Esophagus mucosa (tissue), 1 donor: ENCODE measurements at regions not wholly inside any gene's neighbourhood (a gene's known extent, or its start where the extent isn't known, plus 50 kb on each side); places are given as distances from the start of the nearest gene placed in this dataset.
A peak's percentile ranks its signal among the peaks of the same experiment; 100 is the strongest.
"Not testable (repeated sequence)": the region's sequence is repeated elsewhere in the genome, so short reads cannot be mapped to it uniquely, and the experiment has no call there.

Source experiments
- ATAC-seq: fragments of 200-7000 bp; cut with Tn5 transposase; one replicate; pipeline ENCODE4 v1.9.1; 2020
- donor health status: DM: yes; HTN: yes; CAD: no.

GRCh38 chr21:6096560-6097424 lies 4424.6 kb upstream of the TPTE start:
- peak; percentile 27 for ATAC-seq

GRCh38 chr21:6097736-6098135 lies 4423.6 kb upstream of the TPTE start:
- ATAC-seq: not testable (repeated sequence)

GRCh38 chr21:6098191-6098935 lies 4423.0 kb upstream of the TPTE start:
- ATAC-seq: not testable (repeated sequence)

- peak; percentile 76 for ATAC-seq
These were observed 4419.8 kb upstream of the TPTE start for GRCh38 chr21:6101588-6101987.

GRCh38 chr21:6104546-6104945 lies 4416.8 kb upstream of the TPTE start:
- not testable (repeated sequence) for ATAC-seq

- not testable (repeated sequence) for ATAC-seq
These were observed 4414.5 kb upstream of the TPTE start for GRCh38 chr21:6106686-6107567.

GRCh38 chr21:6108894-6109293 lies 4412.5 kb upstream of the TPTE start:
- not testable (repeated sequence) for ATAC-seq

- ATAC-seq: peak; percentile 11
These were observed 4411.6 kb upstream of the TPTE start for GRCh38 chr21:6109774-6110173.

- peak; percentile 87 for ATAC-seq
These were observed 4410.6 kb upstream of the TPTE start for GRCh38 chr21:6110716-6111343.

GRCh38 chr21:6111354-6111753 lies 4410.0 kb upstream of the TPTE start:
- ATAC-seq: peak; percentile 29

- peak; percentile 6 for ATAC-seq
These were observed 4403.0 kb upstream of the TPTE start for GRCh38 chr21:6118336-6118735.

- ATAC-seq: not testable (repeated sequence)
These were observed 4400.5 kb upstream of the TPTE start for GRCh38 chr21:6120863-6121262.

GRCh38 chr21:6122629-6123028 lies 4398.8 kb upstream of the TPTE start:
- peak; percentile 33 for ATAC-seq

GRCh38 chr21:6123224-6123623 lies 4398.2 kb upstream of the TPTE start:
- not testable (repeated sequence) for ATAC-seq

- ATAC-seq: peak; percentile 22
These were observed 4395.7 kb upstream of the TPTE start for GRCh38 chr21:6125549-6126240.

GRCh38 chr21:6126976-6127732 lies 4394.2 kb upstream of the TPTE start:
- peak; percentile 62 for ATAC-seq

- not testable (repeated sequence) for ATAC-seq
These were observed 4390.6 kb upstream of the TPTE start for GRCh38 chr21:6130734-6131133.

GRCh38 chr21:6133373-6133772 lies 4388.0 kb upstream of the TPTE start:
- peak; percentile 67 for ATAC-seq

- not testable (repeated sequence) for ATAC-seq
These were observed 4387.3 kb upstream of the TPTE start for GRCh38 chr21:6133852-6134630.

- ATAC-seq: not testable (repeated sequence)
These were observed 4384.7 kb upstream of the TPTE start for GRCh38 chr21:6136732-6137131.
